Testis (tissue), 2 donors: ENCODE measurements at regions not wholly inside any gene's neighbourhood (a gene's known extent, or its start where the extent isn't known, plus 50 kb on each side); places are given as distances from the start of the nearest gene placed in this dataset.

Source experiments
- POLR2A ChIP-seq: fragments of 450-650 bp; IDR thresholded peaks from one replicate; pipeline ENCODE4 v1.6.1; 2017; ENCODE audit warnings: antibody characterized with exemption, mild to moderate bottlenecking, moderate library complexity
- TF ChIP-seq, protein P1 (sequence below), 3 experiments: fragments of 450-650 bp in 2 of 3; fragments of 200-600 bp in 1 of 3; sonication (generic) in 1 of 3; IDR thresholded peaks; one replicate each; pipeline ENCODE4 v1.5.1; 2016 to 2019; ENCODE audit warnings: antibody characterized with exemption in 3 of 3, mild to moderate bottlenecking in 2 of 3, moderate library complexity in 1 of 3

DNA sequence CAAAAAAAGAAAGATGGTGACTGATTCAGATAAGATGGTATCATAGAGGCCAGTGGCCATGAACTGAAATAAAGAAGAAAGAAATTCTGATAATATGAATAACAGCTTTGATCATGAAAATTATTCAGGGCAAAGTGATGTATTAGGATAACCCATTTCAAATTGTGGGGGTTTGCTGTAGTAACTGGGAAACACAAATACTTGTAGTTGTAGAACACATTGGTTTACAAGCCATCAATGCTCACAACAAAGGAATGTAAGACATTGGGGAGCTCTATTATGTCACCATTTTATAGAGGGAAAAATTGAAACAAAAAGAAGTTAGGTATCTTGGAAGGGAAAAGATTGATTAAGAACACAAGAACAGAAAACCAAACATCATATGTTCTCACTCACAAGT lies 140.4 kb upstream of the FRMD6 start:
- TF ChIP-seq POLR2A = no peak
- TF ChIP-seq, protein P1, sequence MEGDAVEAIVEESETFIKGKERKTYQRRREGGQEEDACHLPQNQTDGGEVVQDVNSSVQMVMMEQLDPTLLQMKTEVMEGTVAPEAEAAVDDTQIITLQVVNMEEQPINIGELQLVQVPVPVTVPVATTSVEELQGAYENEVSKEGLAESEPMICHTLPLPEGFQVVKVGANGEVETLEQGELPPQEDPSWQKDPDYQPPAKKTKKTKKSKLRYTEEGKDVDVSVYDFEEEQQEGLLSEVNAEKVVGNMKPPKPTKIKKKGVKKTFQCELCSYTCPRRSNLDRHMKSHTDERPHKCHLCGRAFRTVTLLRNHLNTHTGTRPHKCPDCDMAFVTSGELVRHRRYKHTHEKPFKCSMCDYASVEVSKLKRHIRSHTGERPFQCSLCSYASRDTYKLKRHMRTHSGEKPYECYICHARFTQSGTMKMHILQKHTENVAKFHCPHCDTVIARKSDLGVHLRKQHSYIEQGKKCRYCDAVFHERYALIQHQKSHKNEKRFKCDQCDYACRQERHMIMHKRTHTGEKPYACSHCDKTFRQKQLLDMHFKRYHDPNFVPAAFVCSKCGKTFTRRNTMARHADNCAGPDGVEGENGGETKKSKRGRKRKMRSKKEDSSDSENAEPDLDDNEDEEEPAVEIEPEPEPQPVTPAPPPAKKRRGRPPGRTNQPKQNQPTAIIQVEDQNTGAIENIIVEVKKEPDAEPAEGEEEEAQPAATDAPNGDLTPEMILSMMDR (IDR thresholded peaks at IDR 0.05) = no peak
